ENCODE measurements at regions not wholly inside any gene's neighbourhood (a gene's known extent, or its start where the extent isn't known, plus 50 kb on each side); places are given as distances from the start of the nearest gene placed in this dataset.

GRCh38 chr1:101697072-101697471 is 299.7 kb downstream of the OLFM3 start:
- no peak for FAIRE-seq
- H3K27ac ChIP-seq (ENCODE audit: low read depth, low read length): no peak overlapping the region
- H3K9me3 ChIP-seq (ENCODE audit: insufficient read depth in 2 of 2, low read depth in 1 of 2, low read length in 1 of 2): no peaks in the 10 kb centered on the region
- no peak overlapping the region for H2BK20ac ChIP-seq (ENCODE audit: low read length)
- no peak overlapping the region for H3K4me3 ChIP-seq (ENCODE audit: extremely low read depth in 1 of 4, insufficient read depth in 2 of 4, low read depth in 3 of 4, low read length in 4 of 4)
- H2BK120ac ChIP-seq (replicated peaks; ENCODE audit: low read depth, low read length): no peak overlapping the region
- H3K23ac ChIP-seq (ENCODE audit: insufficient read length): no peak overlapping the region
- no peak overlapping the region for H3K4ac ChIP-seq (replicated peaks; ENCODE audit: insufficient read length, low read depth, low read length)
- H2BK12ac ChIP-seq (ENCODE audit: low read depth, low read length): no peak overlapping the region
- H3K79me2 ChIP-seq (ENCODE audit: control insufficient read depth in 1 of 2, insufficient read depth in 2 of 2, low read length in 2 of 2): no peaks in the 10 kb centered on the region
- DNase-seq (ENCODE audit: low read depth in 1 of 2, low spot score in 2 of 2): no peak
- no peak overlapping the region for H2AK5ac ChIP-seq (ENCODE audit: low read depth, low read length)
- no peak overlapping the region for H3K18ac ChIP-seq (ENCODE audit: extremely low read depth, low read length)
- H2BK5ac ChIP-seq (ENCODE audit: low read depth, low read length): no peak overlapping the region
- H3K23me2 ChIP-seq (ENCODE audit: low read depth, low read length): no peaks in the 10 kb centered on the region
- no peak overlapping the region for H4K91ac ChIP-seq (replicated peaks; ENCODE audit: insufficient read length, low read length)
- H3K9ac ChIP-seq (replicated peaks in 1 of 4; ENCODE audit: extremely low read depth in 1 of 4, low read depth in 3 of 4, low read length in 3 of 4): no peak overlapping the region
- WGBS, 2 experiments (ENCODE audit: extremely low coverage in 1 of 2, insufficient coverage in 1 of 2, insufficient read length in 1 of 2, insufficient replicate concordance in 2 of 2, low coverage in 1 of 2, low lambda C conversion rate in 2 of 2, missing lambda C conversion rate in 1 of 2): 61% methylated on average over 1 of the region's 1 CpG; no CpG with 5 or more reads in 1 of the 2 experiments
- H4K8ac ChIP-seq (ENCODE audit: extremely low read depth, insufficient read depth, low read length): no peak overlapping the region
- H3K27me3 ChIP-seq (replicated peaks in 1 of 4; ENCODE audit: control insufficient read depth in 3 of 4, extremely low read depth in 1 of 4, insufficient read depth in 3 of 4, low read length in 3 of 4): no peaks in the 10 kb centered on the region
- no peaks in the 10 kb centered on the region for H4K20me1 ChIP-seq (replicated peaks in 1 of 2; ENCODE audit: control insufficient read depth in 1 of 2, insufficient read depth in 2 of 2, low read length in 2 of 2)
- POLR2A ChIA-PET (ENCODE audit: partially characterized antibody): no interaction called here
- H4K5ac ChIP-seq (ENCODE audit: insufficient read length, low read depth, low read length): no peak overlapping the region
- no peaks in the 10 kb centered on the region for H3K4me1 ChIP-seq (replicated peaks in 1 of 4; ENCODE audit: control insufficient read depth in 3 of 4, insufficient read depth in 4 of 4, low read length in 3 of 4)
- H2AFZ ChIP-seq (ENCODE audit: low read length): peak overlapping the region; percentile 89
- H3K79me1 ChIP-seq (ENCODE audit: low read depth, low read length): no peaks in the 10 kb centered on the region
- CTCF ChIA-PET (ENCODE audit: partially characterized antibody): no interaction called here
- no peak overlapping the region for H3K14ac ChIP-seq (ENCODE audit: insufficient read length)
- no peak overlapping the region for H3K4me2 ChIP-seq (ENCODE audit: insufficient read depth in 1 of 2, low read depth in 2 of 2, low read length in 2 of 2)
- no peak overlapping the region for H2BK15ac ChIP-seq (ENCODE audit: low read length)
- H3K36me3 ChIP-seq (ENCODE audit: control insufficient read depth in 2 of 4, insufficient read depth in 4 of 4, low read length in 3 of 4): no peaks in the 10 kb centered on the region
- no peak overlapping the region for H3K56ac ChIP-seq (replicated peaks; ENCODE audit: insufficient read length, low read depth, low read length)
- TF ChIP-seq SP1 (IDR thresholded peaks at IDR 0.05; ENCODE audit: low read depth, low read length): no peak
- TF ChIP-seq SP4 (IDR thresholded peaks at IDR 0.05; ENCODE audit: low read length): no peak
- TF ChIP-seq TCF12 (IDR thresholded peaks at IDR 0.05; ENCODE audit: low read depth, low read length): no peak
- no peak for TF ChIP-seq CREB1 (IDR thresholded peaks at IDR 0.05)
- TF ChIP-seq SIX5 (IDR thresholded peaks at IDR 0.05; ENCODE audit: low read depth, low read length): no peak
